Skeletal muscle satellite cell (primary cell): ENCODE measurements at regions not wholly inside any gene's neighbourhood (a gene's known extent, or its start where the extent isn't known, plus 50 kb on each side); places are given as distances from the start of the nearest gene placed in this dataset.

Source experiments
- H3K27me3 ChIP-seq: 2 replicates; pipeline ENCODE4 v1.7.0; 2013; ENCODE audit warnings: low read length; ENCODE audit not compliant: control insufficient read depth, insufficient read depth
- H3K36me3 ChIP-seq: 2 replicates; pipeline ENCODE4 v1.7.0; 2013; ENCODE audit warnings: mild to moderate bottlenecking, control low read depth, low read length; ENCODE audit not compliant: insufficient read depth
- H3K4me1 ChIP-seq: 2 replicates; pipeline ENCODE4 v1.7.0; 2013; ENCODE audit warnings: low read length; ENCODE audit not compliant: control insufficient read depth, insufficient read depth
- H3K4me2 ChIP-seq: 2 replicates; pipeline ENCODE4 v1.7.0; 2013; ENCODE audit warnings: mild to moderate bottlenecking, low read length
- H3K4me3 ChIP-seq: 2 replicates; pipeline ENCODE4 v1.7.0; 2013; ENCODE audit warnings: low read length
- H3K9ac ChIP-seq: 2 replicates; pipeline ENCODE4 v1.7.0; 2013; ENCODE audit warnings: mild to moderate bottlenecking, low read depth, low read length, moderate library complexity
- H3K9me3 ChIP-seq: replicated peaks from 2 replicates; pipeline ENCODE4 v1.7.0; 2013; ENCODE audit warnings: mild to moderate bottlenecking, control low read depth, low read length

GRCh38 chr12:126384026-126384564, 1318.9 kb downstream of the AACS start:
- no peaks in the 10 kb centered on the region for H3K36me3 ChIP-seq
- no peak overlapping the region for H3K4me3 ChIP-seq
- no peaks in the 10 kb centered on the region for H3K9me3 ChIP-seq
- H3K27me3 ChIP-seq: no peaks in the 10 kb centered on the region
- no peak overlapping the region for H3K4me2 ChIP-seq
- H3K9ac ChIP-seq: no peak overlapping the region
- peaks cover 18% of the 10 kb centered on the region for H3K4me1 ChIP-seq

- peaks cover 35% of the 10 kb centered on the region for H3K4me1 ChIP-seq
- no peak overlapping the region for H3K9ac ChIP-seq
- H3K9me3 ChIP-seq: no peaks in the 10 kb centered on the region
- no peaks in the 10 kb centered on the region for H3K36me3 ChIP-seq
- peak overlapping the region; percentile 1 for H3K4me2 ChIP-seq
- H3K4me3 ChIP-seq: no peak overlapping the region
- no peaks in the 10 kb centered on the region for H3K27me3 ChIP-seq
Measured at GRCh38 chr12:126385785-126386184, 1320.5 kb downstream of the AACS start.

- peaks cover 41% of the 10 kb centered on the region for H3K4me1 ChIP-seq
- no peaks in the 10 kb centered on the region for H3K36me3 ChIP-seq
- peak overlapping the region; percentile 60 for H3K4me2 ChIP-seq
- H3K9me3 ChIP-seq: no peaks in the 10 kb centered on the region
- H3K27me3 ChIP-seq: no peaks in the 10 kb centered on the region
- no peak overlapping the region for H3K4me3 ChIP-seq
- H3K9ac ChIP-seq: peak overlapping the region; percentile 9
Measured at GRCh38 chr12:126389220-126389841, 1324.1 kb downstream of the AACS start.

GRCh38 chr12:126389961-126390360, 1324.7 kb downstream of the AACS start:
- no peaks in the 10 kb centered on the region for H3K27me3 ChIP-seq
- no peak overlapping the region for H3K4me3 ChIP-seq
- H3K4me2 ChIP-seq: peak overlapping the region; percentile 60
- peaks cover 41% of the 10 kb centered on the region for H3K4me1 ChIP-seq
- H3K36me3 ChIP-seq: no peaks in the 10 kb centered on the region
- no peaks in the 10 kb centered on the region for H3K9me3 ChIP-seq
- peak overlapping the region; percentile 1 for H3K9ac ChIP-seq

GRCh38 chr12:126390969-126391566, 1325.8 kb downstream of the AACS start:
- H3K27me3 ChIP-seq: no peaks in the 10 kb centered on the region
- H3K4me2 ChIP-seq: no peak overlapping the region
- H3K4me1 ChIP-seq: peaks cover 30% of the 10 kb centered on the region
- H3K9me3 ChIP-seq: no peaks in the 10 kb centered on the region
- H3K4me3 ChIP-seq: no peak overlapping the region
- H3K9ac ChIP-seq: no peak overlapping the region
- no peaks in the 10 kb centered on the region for H3K36me3 ChIP-seq

- no peak overlapping the region for H3K4me3 ChIP-seq
- H3K9ac ChIP-seq: no peak overlapping the region
- H3K4me1 ChIP-seq: peaks cover 8% of the 10 kb centered on the region
- no peaks in the 10 kb centered on the region for H3K9me3 ChIP-seq
- H3K4me2 ChIP-seq: no peak overlapping the region
- H3K27me3 ChIP-seq: no peaks in the 10 kb centered on the region
- H3K36me3 ChIP-seq: no peaks in the 10 kb centered on the region
Measured at GRCh38 chr12:126396536-126396935, 1331.3 kb downstream of the AACS start.

- Histone ChIP-seq H3K9me3 (no peaks in the 10 kb centered on the region), H3K27me3 (no peaks in the 10 kb centered on the region), H3K4me2 (peak overlapping the region; percentile 1), H3K36me3 (no peaks in the 10 kb centered on the region), H3K4me3 (no peak overlapping the region), H3K9ac (no peak overlapping the region), H3K4me1 (peaks cover 8% of the 10 kb centered on the region)
Measured at GRCh38 chr12:126397071-126397581, 1331.9 kb downstream of the AACS start.

GRCh38 chr12:126397660-126398059, 1332.4 kb downstream of the AACS start:
- H3K27me3 ChIP-seq: no peaks in the 10 kb centered on the region
- no peak overlapping the region for H3K4me2 ChIP-seq
- H3K4me3 ChIP-seq: no peak overlapping the region
- no peak overlapping the region for H3K9ac ChIP-seq
- H3K9me3 ChIP-seq: no peaks in the 10 kb centered on the region
- H3K36me3 ChIP-seq: no peaks in the 10 kb centered on the region
- peaks cover 11% of the 10 kb centered on the region for H3K4me1 ChIP-seq

GRCh38 chr12:126400831-126401230, 1335.6 kb downstream of the AACS start:
- no peak overlapping the region for H3K4me2 ChIP-seq
- H3K9ac ChIP-seq: no peak overlapping the region
- no peaks in the 10 kb centered on the region for H3K9me3 ChIP-seq
- H3K27me3 ChIP-seq: no peaks in the 10 kb centered on the region
- H3K4me3 ChIP-seq: no peak overlapping the region
- H3K4me1 ChIP-seq: peaks cover 32% of the 10 kb centered on the region
- no peaks in the 10 kb centered on the region for H3K36me3 ChIP-seq

GRCh38 chr12:126404293-126404881, 1339.2 kb downstream of the AACS start:
- Histone ChIP-seq H3K4me3 (no peak overlapping the region), H3K27me3 (no peaks in the 10 kb centered on the region), H3K4me2 (no peak overlapping the region), H3K36me3 (no peaks in the 10 kb centered on the region), H3K9me3 (no peaks in the 10 kb centered on the region), H3K4me1 (peaks cover 25% of the 10 kb centered on the region), H3K9ac (no peak overlapping the region)

GRCh38 chr12:126418400-126418799, 1353.2 kb downstream of the AACS start:
- no peak overlapping the region for H3K9ac ChIP-seq
- H3K36me3 ChIP-seq: no peaks in the 10 kb centered on the region
- no peaks in the 10 kb centered on the region for H3K9me3 ChIP-seq
- no peaks in the 10 kb centered on the region for H3K4me1 ChIP-seq
- no peak overlapping the region for H3K4me2 ChIP-seq
- H3K4me3 ChIP-seq: no peak overlapping the region
- H3K27me3 ChIP-seq: no peaks in the 10 kb centered on the region
